OCI-LY3 (cell line): ENCODE measurements at regions not wholly inside any gene's neighbourhood (a gene's known extent, or its start where the extent isn't known, plus 50 kb on each side); places are given as distances from the start of the nearest gene placed in this dataset.
"Not testable (repeated sequence)": the region's sequence is repeated elsewhere in the genome, so short reads cannot be mapped to it uniquely, and the experiment has no call there.

Experiments
- H2AFZ ChIP-seq: fragments of 200-600, 300-600 bp; shearing (Covaris generic); 2 replicates; pipeline ENCODE4 v1.6.0; 2014; ENCODE audit warnings: antibody characterized with exemption, low read depth, low read length
- H3K27ac ChIP-seq: fragments of 200-600, 300-600 bp; sonication (generic); 2 replicates; pipeline ENCODE4 v1.5.1; 2014; ENCODE audit warnings: mild to moderate bottlenecking, low read length, moderate library complexity, mixed read lengths
- H3K27me3 ChIP-seq: fragments of 200-600, 300-600 bp; sonication (generic); 2 replicates; pipeline ENCODE4 v1.6.1; 2014; ENCODE audit warnings: low read depth, low read length, mixed read lengths
- H3K36me3 ChIP-seq: fragments of 200-600, 300-600 bp; sonication (generic); replicated peaks from 2 replicates; pipeline ENCODE3; 2014; ENCODE audit warnings: low read depth, low read length, mixed read lengths
- H3K4me1 ChIP-seq: fragments of 300-600, 200-600 bp; sonication (generic); 2 replicates; pipeline ENCODE4 v1.6.1; 2014; ENCODE audit warnings: low read length, mixed read lengths
- H3K4me2 ChIP-seq: fragments of 200-600, 300-600 bp; sonication (generic); 2 replicates; pipeline ENCODE4 v1.6.1; 2014; ENCODE audit warnings: low read length, mixed read lengths
- H3K4me3 ChIP-seq: fragments of 300-600, 200-600 bp; sonication (generic); 2 replicates; pipeline ENCODE4 v1.5.1; 2014; ENCODE audit warnings: antibody characterized with exemption, mild to moderate bottlenecking, low read length, moderate library complexity
- H3K79me2 ChIP-seq: fragments of 300-600, 200-600 bp; shearing (Covaris generic); 2 replicates; pipeline ENCODE4 v1.6.1; 2014; ENCODE audit warnings: mild to moderate bottlenecking, low read length, mixed read lengths
- H3K9ac ChIP-seq: fragments of 300-600, 200-600 bp; shearing (Covaris generic); 2 replicates; pipeline ENCODE4 v1.6.0; 2014; ENCODE audit warnings: mild to moderate bottlenecking, low read length, moderate library complexity
- H3K9me3 ChIP-seq: fragments of 200-600, 300-600 bp; shearing (Covaris generic); 2 replicates; pipeline ENCODE4 v1.6.1; 2014; ENCODE audit warnings: low read length, mixed read lengths; ENCODE audit not compliant: insufficient read depth
- H4K20me1 ChIP-seq: fragments of 200-600, 300-600 bp; sonication (generic); 2 replicates; pipeline ENCODE4 v1.6.1; 2016; ENCODE audit warnings: low read length, mixed read lengths; ENCODE audit not compliant: insufficient read depth
- CTCF ChIP-seq: fragments of 200-600, 300-600 bp; sonication (generic); IDR thresholded peaks from 2 replicates; pipeline ENCODE4 v1.5.1; 2014; ENCODE audit warnings: antibody characterized with exemption, low read length, low read depth
- EZH2phosphoT487 ChIP-seq: fragments of 200-600 bp; shearing (Covaris generic); IDR thresholded peaks from 2 replicates; pipeline ENCODE4 v1.6.1; 2018; ENCODE audit warnings: antibody characterized with exemption, mixed run types, low read depth

GRCh38 chr6:10313799-10314162 is 101.1 kb downstream of the TFAP2A start:
- H3K4me3 ChIP-seq, result no peak overlapping the region
- no peaks in the 10 kb centered on the region for H3K36me3 ChIP-seq
- H3K9me3 ChIP-seq, result no peaks in the 10 kb centered on the region
- H3K4me2 ChIP-seq, result no peak overlapping the region
- TF ChIP-seq EZH2phosphoT487 (no peak), CTCF (no peak)
- H3K79me2 ChIP-seq, result no peaks in the 10 kb centered on the region
- H3K27me3 ChIP-seq, result no peaks in the 10 kb centered on the region
- H4K20me1 ChIP-seq, result no peaks in the 10 kb centered on the region
- no peak overlapping the region for H3K27ac ChIP-seq
- H3K9ac ChIP-seq, result no peak overlapping the region
- no peaks in the 10 kb centered on the region for H3K4me1 ChIP-seq
- no peak overlapping the region for H2AFZ ChIP-seq

DNA sequence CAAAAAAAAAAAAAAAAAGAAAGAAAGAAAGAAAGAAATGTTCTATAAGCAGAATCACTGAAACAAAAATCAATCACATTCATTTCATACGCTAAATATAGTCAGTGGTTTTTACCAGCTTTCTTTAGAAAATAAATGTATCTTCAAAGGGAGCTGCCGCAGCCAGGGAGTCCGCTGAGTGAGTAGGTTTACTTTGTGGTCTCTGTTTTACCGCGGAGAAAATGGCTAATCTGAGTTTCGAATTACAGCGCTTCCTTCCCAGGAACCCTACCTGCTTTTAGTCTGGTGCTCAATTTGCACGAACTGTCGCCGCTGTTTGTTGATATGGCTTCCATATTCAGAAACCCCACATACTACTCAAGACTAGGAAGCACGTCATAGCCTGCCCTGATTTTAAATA is 102.4 kb downstream of the TFAP2A start:
- H3K4me1 ChIP-seq, result no peaks in the 10 kb centered on the region
- H3K4me2 ChIP-seq, result no peak overlapping the region

GRCh38 chr6:10311546-10312405 is 103.1 kb downstream of the TFAP2A start:
- H3K27me3 ChIP-seq, H2AFZ ChIP-seq, H3K9ac ChIP-seq, H3K4me3 ChIP-seq, H4K20me1 ChIP-seq, H3K4me1 ChIP-seq, H3K79me2 ChIP-seq, H3K36me3 ChIP-seq, H3K9me3 ChIP-seq, H3K27ac ChIP-seq, H3K4me2 ChIP-seq: not testable (repeated sequence)

More for the DNA sequence above, 102.4 kb downstream of the TFAP2A start:
- H3K9me3 ChIP-seq, result no peaks in the 10 kb centered on the region
- no peak for TF ChIP-seq CTCF
- TF ChIP-seq EZH2phosphoT487, result no peak
- no peak overlapping the region for H3K27ac ChIP-seq
- H3K9ac ChIP-seq, result no peak overlapping the region
- H4K20me1 ChIP-seq, result no peaks in the 10 kb centered on the region
- no peaks in the 10 kb centered on the region for H3K36me3 ChIP-seq
- no peak overlapping the region for H3K4me3 ChIP-seq
- no peak overlapping the region for H2AFZ ChIP-seq
- H3K27me3 ChIP-seq, result no peaks in the 10 kb centered on the region
- no peaks in the 10 kb centered on the region for H3K79me2 ChIP-seq

GRCh38 chr6:10310826-10311225 is 104.0 kb downstream of the TFAP2A start:
- H2AFZ ChIP-seq, result no peak overlapping the region

More at GRCh38 chr6:10310826-10311225, 104.0 kb downstream of the TFAP2A start:
- no peaks in the 10 kb centered on the region for H3K36me3 ChIP-seq
- H3K4me2 ChIP-seq, result no peak overlapping the region
- H3K79me2 ChIP-seq, result no peaks in the 10 kb centered on the region
- H4K20me1 ChIP-seq, result no peaks in the 10 kb centered on the region
- no peak overlapping the region for H3K4me3 ChIP-seq
- no peaks in the 10 kb centered on the region for H3K9me3 ChIP-seq
- TF ChIP-seq CTCF (no peak), EZH2phosphoT487 (no peak)
- no peaks in the 10 kb centered on the region for H3K27me3 ChIP-seq
- no peak overlapping the region for H3K9ac ChIP-seq
- no peak overlapping the region for H3K27ac ChIP-seq
- no peaks in the 10 kb centered on the region for H3K4me1 ChIP-seq
